H1 (cell line): ENCODE measurements at regions not wholly inside any gene's neighbourhood (a gene's known extent, or its start where the extent isn't known, plus 50 kb on each side); places are given as distances from the start of the nearest gene placed in this dataset.

Source experiments
- CTCF ChIA-PET: fragments of 300-600 bp; sonication (Branson Sonifier 250); formaldehyde crosslinking; loops from one replicate; lab custom pipeline; 2021; ENCODE audit not compliant: partially characterized antibody; lab: Charles Lee
- POLR2A ChIA-PET: fragments of 300-600 bp; sonication (Branson Sonifier 250); formaldehyde crosslinking; loops from one replicate; lab custom pipeline; 2021; ENCODE audit warnings: inconsistent platforms; ENCODE audit not compliant: partially characterized antibody; lab: Charles Lee
- DNase-seq, 2 experiments: peaks; one replicate each; pipeline versions ENCODE4 v3.0.0 to v3.0.0-alpha.2; 2010 to 2022; ENCODE audit warnings: low spot score in 2 of 2, low read depth in 1 of 2, mixed read lengths in 1 of 2
- FAIRE-seq: peaks from 2 replicates; lab custom pipeline; 2011; peaks lifted over from hg19 to GRCh38; lab: Jason Lieb, UNC
- H2AFZ ChIP-seq: 2 replicates; pipeline ENCODE4 v1.8.1; 2012; ENCODE audit warnings: low read length, inconsistent platforms
- H2AK5ac ChIP-seq: 2 replicates; pipeline ENCODE4 v1.6.1; 2013; ENCODE audit warnings: low read depth, low read length
- H2BK120ac ChIP-seq: replicated peaks from 2 replicates; pipeline ENCODE3; 2013; ENCODE audit warnings: low read depth, low read length, inconsistent platforms
- H2BK12ac ChIP-seq: 2 replicates; pipeline ENCODE4 v1.6.1; 2013; ENCODE audit warnings: low read depth, low read length
- H2BK15ac ChIP-seq: 2 replicates; pipeline ENCODE4 v1.6.1; 2013; ENCODE audit warnings: low read length
- H2BK20ac ChIP-seq: 2 replicates; pipeline ENCODE4 v1.6.1; 2013; ENCODE audit warnings: low read length
- H2BK5ac ChIP-seq: 2 replicates; pipeline ENCODE4 v1.6.1; 2013; ENCODE audit warnings: low read depth, low read length
- H3K14ac ChIP-seq: 2 replicates; pipeline ENCODE4 v1.6.1; 2013; ENCODE audit warnings: inconsistent platforms; ENCODE audit not compliant: insufficient read length
- H3K18ac ChIP-seq: 2 replicates; pipeline ENCODE4 v1.6.1; 2013; ENCODE audit warnings: low read length; ENCODE audit errors: extremely low read depth
- H3K23ac ChIP-seq: 2 replicates; pipeline ENCODE4 v1.6.1; 2013; ENCODE audit warnings: inconsistent platforms; ENCODE audit not compliant: insufficient read length
- H3K23me2 ChIP-seq: 2 replicates; pipeline ENCODE4 v1.6.1; 2013; ENCODE audit warnings: low read depth, low read length
- H3K27ac ChIP-seq: 2 replicates; pipeline ENCODE4 v1.6.1; 2011; ENCODE audit warnings: low read depth, low read length, inconsistent platforms
- H3K27me3 ChIP-seq, 4 experiments: replicated peaks in 1 of 4; 1 replicate in 1 of 4; 2 replicates in 3 of 4; pipeline versions ENCODE4 v1.6.1 to v1.8.1; 2011 to 2013; ENCODE audit warnings: low read length in 3 of 4, mild to moderate bottlenecking in 3 of 4, inconsistent platforms in 2 of 4, mixed read lengths in 2 of 4, moderate library complexity in 1 of 4; ENCODE audit not compliant: control insufficient read depth in 3 of 4, insufficient read depth in 3 of 4; ENCODE audit errors: extremely low read depth in 1 of 4
- H3K36me3 ChIP-seq, 4 experiments: 2 replicates each; pipeline versions ENCODE4 v1.6.1 to v1.8.1; 2011 to 2013; ENCODE audit warnings: mild to moderate bottlenecking in 4 of 4, low read length in 3 of 4, moderate library complexity in 2 of 4, control low read depth in 1 of 4, inconsistent platforms in 1 of 4; ENCODE audit not compliant: insufficient read depth in 4 of 4, control insufficient read depth in 2 of 4
- H3K4ac ChIP-seq: replicated peaks from 2 replicates; pipeline ENCODE3; 2013; ENCODE audit warnings: low read length, low read depth, mixed read lengths, inconsistent platforms; ENCODE audit not compliant: insufficient read length
- H3K4me1 ChIP-seq, 4 experiments: replicated peaks in 1 of 4; 1 replicate in 1 of 4; 2 replicates in 3 of 4; pipeline versions ENCODE4 v1.6.1 to v1.8.1; 2011 to 2013; ENCODE audit warnings: low read length in 3 of 4, inconsistent platforms in 2 of 4, mixed read lengths in 1 of 4; ENCODE audit not compliant: insufficient read depth in 4 of 4, control insufficient read depth in 3 of 4
- H3K4me2 ChIP-seq, 2 experiments: 2 replicates each; pipeline versions ENCODE4 v1.6.1 to v1.8.1; 2011 to 2013; ENCODE audit warnings: low read depth in 2 of 2, low read length in 2 of 2, control low read depth in 1 of 2, inconsistent platforms in 1 of 2, mild to moderate bottlenecking in 1 of 2; ENCODE audit not compliant: insufficient read depth in 1 of 2
- H3K4me3 ChIP-seq, 4 experiments: fragments of 200-600, 300-600 bp in 1 of 4; sonication (generic), shearing (Covaris generic), sonication (Bioruptor Twin) in 1 of 4; 2 replicates each; pipeline versions ENCODE4 v1.5.1 to v1.8.1; 2011 to 2016; ENCODE audit warnings: low read length in 4 of 4, low read depth in 3 of 4, control low read depth in 2 of 4, inconsistent platforms in 2 of 4, mild to moderate bottlenecking in 2 of 4, mixed read lengths in 1 of 4, moderate library complexity in 1 of 4; ENCODE audit not compliant: insufficient read depth in 2 of 4; ENCODE audit errors: extremely low read depth in 1 of 4
- H3K56ac ChIP-seq: replicated peaks from 2 replicates; pipeline ENCODE3; 2013; ENCODE audit warnings: low read depth, mild to moderate bottlenecking, mixed read lengths, low read length, inconsistent platforms; ENCODE audit not compliant: insufficient read length
- H3K79me1 ChIP-seq: 2 replicates; pipeline ENCODE4 v1.6.1; 2013; ENCODE audit warnings: low read depth, low read length, control low read depth
- H3K79me2 ChIP-seq, 2 experiments: 2 replicates each; pipeline versions ENCODE4 v1.6.1 to v1.8.1; 2012 to 2013; ENCODE audit warnings: low read length in 2 of 2, mild to moderate bottlenecking in 2 of 2, inconsistent platforms in 1 of 2; ENCODE audit not compliant: insufficient read depth in 2 of 2, control insufficient read depth in 1 of 2
- H3K9ac ChIP-seq, 4 experiments: replicated peaks in 1 of 4; 1 replicate in 1 of 4; 2 replicates in 3 of 4; pipeline versions ENCODE4 v1.6.1 to v1.8.1; 2011 to 2013; ENCODE audit warnings: low read depth in 3 of 4, low read length in 3 of 4, control low read depth in 2 of 4, mild to moderate bottlenecking in 2 of 4, moderate library complexity in 2 of 4, inconsistent platforms in 1 of 4; ENCODE audit errors: extremely low read depth in 1 of 4
- H3K9me3 ChIP-seq, 2 experiments: 2 replicates each; pipeline versions ENCODE4 v1.6.1 to v1.8.1; 2012 to 2013; ENCODE audit warnings: mild to moderate bottlenecking in 2 of 2, moderate library complexity in 2 of 2, control low read depth in 1 of 2, inconsistent platforms in 1 of 2, low read depth in 1 of 2, low read length in 1 of 2, mixed read lengths in 1 of 2; ENCODE audit not compliant: insufficient read depth in 2 of 2
- H4K20me1 ChIP-seq, 2 experiments: replicated peaks in 1 of 2; 2 replicates each; pipeline versions ENCODE3 to v1.8.1; 2011 to 2013; ENCODE audit warnings: inconsistent platforms in 2 of 2, low read length in 2 of 2, mild to moderate bottlenecking in 1 of 2; ENCODE audit not compliant: insufficient read depth in 2 of 2, control insufficient read depth in 1 of 2
- H4K5ac ChIP-seq: 2 replicates; pipeline ENCODE4 v1.6.1; 2013; ENCODE audit warnings: low read length, low read depth, mixed read lengths, inconsistent platforms; ENCODE audit not compliant: insufficient read length
- H4K8ac ChIP-seq: 2 replicates; pipeline ENCODE4 v1.8.0; 2013; ENCODE audit warnings: mild to moderate bottlenecking, moderate library complexity, low read length, inconsistent platforms; ENCODE audit not compliant: insufficient read depth; ENCODE audit errors: extremely low read depth
- H4K91ac ChIP-seq: replicated peaks from 2 replicates; pipeline ENCODE3; 2013; ENCODE audit warnings: low read length, mixed read lengths, inconsistent platforms; ENCODE audit not compliant: insufficient read length
- ATF2 ChIP-seq: IDR thresholded peaks from 2 replicates; pipeline ENCODE4 v1.6.1; 2012; ENCODE audit warnings: low read length, inconsistent platforms
- CHD2 ChIP-seq: IDR thresholded peaks from 2 replicates; pipeline ENCODE4 v1.6.1; 2012; ENCODE audit warnings: low read length, improper control_type of control experiment
- RBBP5 ChIP-seq: IDR thresholded peaks from 2 replicates; pipeline ENCODE4 v1.7.1; 2012; ENCODE audit warnings: low read depth, mild to moderate bottlenecking, inconsistent platforms, low read length, moderate library complexity, borderline replicate concordance
- WGBS, 2 experiments: shearing (Covaris generic) in 1 of 2; methylation state at CpG; one replicate each; pipeline versions ENCODE4 v1.1.6 to v1.1.7; 2013 to 2015; ENCODE audit warnings: low lambda C conversion rate in 2 of 2, mixed read lengths in 2 of 2, inconsistent platforms in 1 of 2, low coverage in 1 of 2, missing lambda C conversion rate in 1 of 2; ENCODE audit not compliant: insufficient replicate concordance in 2 of 2, insufficient coverage in 1 of 2, insufficient read length in 1 of 2; ENCODE audit errors: extremely low coverage in 1 of 2, missing lambda C conversion rate in 1 of 2; 5-methylcytosine and 5-hydroxymethylcytosine counted together

- CTCF ChIA-PET = interaction anchor here (0.5 to 1.0 kb wide), 3 partner anchors 9 to 280 kb away, joined by 3 read pairs; no protein-coding TSS in a partner anchor
- Histone ChIP-seq H2BK5ac (no peak overlapping the region), H2AFZ (no peak overlapping the region), H4K91ac (no peak overlapping the region), H4K8ac (no peak overlapping the region), H3K9ac (no peak overlapping the region), H2BK15ac (no peak overlapping the region), H3K4ac (no peak overlapping the region), H3K36me3 (no peaks in the 10 kb centered on the region), H3K9me3 (no peaks in the 10 kb centered on the region), H4K20me1 (no peaks in the 10 kb centered on the region), H3K56ac (no peak overlapping the region), H3K79me2 (no peaks in the 10 kb centered on the region), H2BK120ac (no peak overlapping the region), H4K5ac (no peak overlapping the region), H2BK12ac (no peak overlapping the region), H3K23me2 (no peaks in the 10 kb centered on the region), H3K4me1 (no peaks in the 10 kb centered on the region), H3K27me3 (no peaks in the 10 kb centered on the region), H3K4me2 (no peak overlapping the region), H3K27ac (no peak overlapping the region), H2BK20ac (no peak overlapping the region), H3K23ac (no peak overlapping the region), H3K4me3 (no peak overlapping the region), H3K14ac (no peak overlapping the region), H3K79me1 (no peaks in the 10 kb centered on the region), H2AK5ac (no peak overlapping the region), H3K18ac (no peak overlapping the region)
- FAIRE-seq (no peak), DNase-seq (no peak)
- POLR2A ChIA-PET = no interaction called here
- WGBS, 2 experiments = 90% methylated on average over 3 of the region's 3 CpGs; no CpG with 5 or more reads in 1 of the 2 experiments
- no peak for TF ChIP-seq CHD2
- TF ChIP-seq ATF2 = no peak
- no peak for TF ChIP-seq RBBP5
Measured at GRCh38 chr10:28837613-28838390, 160.5 kb downstream of the BAMBI start.
